ENCODE measurements at regions not wholly inside any gene's neighbourhood (a gene's known extent, or its start where the extent isn't known, plus 50 kb on each side); places are given as distances from the start of the nearest gene placed in this dataset.

GRCh38 chr14:89502966-89503365 lies 85.9 kb upstream of the FOXN3 start:
- peaks cover 32% of the 10 kb centered on the region for H3K4me1 Mint-ChIP-seq (ENCODE audit: low read depth)

GRCh38 chr14:89501381-89501780 lies 84.3 kb upstream of the FOXN3 start:
- peaks cover 17% of the 10 kb centered on the region for H3K4me1 Mint-ChIP-seq (ENCODE audit: low read depth)
- no peak overlapping the region for H3K27ac Mint-ChIP-seq
- no peak for DNase-seq
- ChIA-PET CTCF (no interaction called here), POLR2A (no interaction called here)
- no peaks in the 10 kb centered on the region for H3K9me3 Mint-ChIP-seq
- no peaks in the 10 kb centered on the region for H3K36me3 Mint-ChIP-seq
- no peaks in the 10 kb centered on the region for H3K27me3 Mint-ChIP-seq
- intact Hi-C loops (cut with micrococcal nuclease) = no loop called here
- H3K4me3 Mint-ChIP-seq = no peak overlapping the region

More at GRCh38 chr14:89502966-89503365, 85.9 kb upstream of the FOXN3 start:
- intact Hi-C loops (cut with micrococcal nuclease) = no loop called here
- Mint-ChIP-seq H3K9me3 (no peaks in the 10 kb centered on the region), H3K27me3 (no peaks in the 10 kb centered on the region), H3K4me3 (no peak overlapping the region), H3K36me3 (no peaks in the 10 kb centered on the region), H3K27ac (no peak overlapping the region)
- ChIA-PET POLR2A (interaction anchor here (0.9 kb wide), 1 partner anchor 113 kb away, joined by 3 read pairs; no protein-coding TSS in a partner anchor), CTCF (interaction anchor here (1.2 kb wide), 1 partner anchor 36 kb away, joined by 3 read pairs; no protein-coding TSS in a partner anchor)
- no peak for DNase-seq

GRCh38 chr14:89500303-89500702 lies 83.3 kb upstream of the FOXN3 start:
- no peak overlapping the region for H3K4me3 Mint-ChIP-seq
- CTCF ChIA-PET = no interaction called here
- POLR2A ChIA-PET = no interaction called here
- H3K27ac Mint-ChIP-seq = no peak overlapping the region
- H3K9me3 Mint-ChIP-seq = no peaks in the 10 kb centered on the region
- H3K36me3 Mint-ChIP-seq = no peaks in the 10 kb centered on the region
- intact Hi-C loops (cut with micrococcal nuclease) = no loop called here
- no peak for DNase-seq
- peaks cover 18% of the 10 kb centered on the region for H3K4me1 Mint-ChIP-seq (ENCODE audit: low read depth)
- no peaks in the 10 kb centered on the region for H3K27me3 Mint-ChIP-seq

- no peak overlapping the region for H3K27ac Mint-ChIP-seq
- DNase-seq = no peak
- H3K27me3 Mint-ChIP-seq = no peaks in the 10 kb centered on the region
- no peaks in the 10 kb centered on the region for H3K36me3 Mint-ChIP-seq
- H3K9me3 Mint-ChIP-seq = no peaks in the 10 kb centered on the region
- no peak overlapping the region for H3K4me3 Mint-ChIP-seq
- intact Hi-C loops (cut with micrococcal nuclease) = no loop called here
- ChIA-PET CTCF (no interaction called here), POLR2A (no interaction called here)
- peaks cover 7% of the 10 kb centered on the region for H3K4me1 Mint-ChIP-seq (ENCODE audit: low read depth)
These were observed 81.8 kb upstream of the FOXN3 start for GRCh38 chr14:89498878-89499277.

GRCh38 chr14:89495718-89496117 lies 78.7 kb upstream of the FOXN3 start:
- Mint-ChIP-seq H3K36me3 (no peaks in the 10 kb centered on the region), H3K27ac (no peak overlapping the region), H3K4me1 (ENCODE audit: low read depth) (peaks cover 1% of the 10 kb centered on the region), H3K4me3 (no peak overlapping the region), H3K27me3 (no peaks in the 10 kb centered on the region), H3K9me3 (no peaks in the 10 kb centered on the region)
- no peak for DNase-seq
- intact Hi-C loops (cut with micrococcal nuclease) = no loop called here
- ChIA-PET CTCF (no interaction called here), POLR2A (no interaction called here)

- peaks cover 3% of the 10 kb centered on the region for H3K4me1 Mint-ChIP-seq (ENCODE audit: low read depth)
- ChIA-PET POLR2A (no interaction called here), CTCF (no interaction called here)
- no peak overlapping the region for H3K27ac Mint-ChIP-seq
- H3K27me3 Mint-ChIP-seq = no peaks in the 10 kb centered on the region
- no peak overlapping the region for H3K4me3 Mint-ChIP-seq
- no peaks in the 10 kb centered on the region for H3K9me3 Mint-ChIP-seq
- H3K36me3 Mint-ChIP-seq = no peaks in the 10 kb centered on the region
- intact Hi-C loops (cut with micrococcal nuclease) = no loop called here
- DNase-seq = no peak
These were observed 77.0 kb upstream of the FOXN3 start for GRCh38 chr14:89493877-89494634.

GRCh38 chr14:89493406-89493805 lies 76.4 kb upstream of the FOXN3 start:
- Mint-ChIP-seq H3K27me3 (no peaks in the 10 kb centered on the region), H3K36me3 (no peaks in the 10 kb centered on the region), H3K4me1 (ENCODE audit: low read depth) (peaks cover 3% of the 10 kb centered on the region), H3K9me3 (no peaks in the 10 kb centered on the region), H3K27ac (no peak overlapping the region), H3K4me3 (no peak overlapping the region)
- no peak for DNase-seq
- ChIA-PET CTCF (no interaction called here), POLR2A (no interaction called here)
- intact Hi-C loops (cut with micrococcal nuclease) = no loop called here

GRCh38 chr14:89491711-89492381 lies 74.8 kb upstream of the FOXN3 start:
- POLR2A ChIA-PET = no interaction called here
- H3K9me3 Mint-ChIP-seq = no peaks in the 10 kb centered on the region
- no peaks in the 10 kb centered on the region for H3K36me3 Mint-ChIP-seq
- CTCF ChIA-PET = no interaction called here
- no peak overlapping the region for H3K4me3 Mint-ChIP-seq
- no peak for DNase-seq
- peaks cover 5% of the 10 kb centered on the region for H3K4me1 Mint-ChIP-seq (ENCODE audit: low read depth)
- no peaks in the 10 kb centered on the region for H3K27me3 Mint-ChIP-seq
- H3K27ac Mint-ChIP-seq = no peak overlapping the region
- intact Hi-C loops (cut with micrococcal nuclease) = no loop called here

- POLR2A ChIA-PET = no interaction called here
- CTCF ChIA-PET = interaction anchor here (0.6 kb wide), 1 partner anchor 311 kb away, joined by 3 read pairs; no protein-coding TSS in a partner anchor
- H3K4me1 Mint-ChIP-seq (ENCODE audit: low read depth) = peaks cover 7% of the 10 kb centered on the region
- H3K27ac Mint-ChIP-seq = no peak overlapping the region
- peaks cover 2% of the 10 kb centered on the region for H3K36me3 Mint-ChIP-seq
- no peak overlapping the region for H3K4me3 Mint-ChIP-seq
- no peak for DNase-seq
- H3K27me3 Mint-ChIP-seq = no peaks in the 10 kb centered on the region
- no peaks in the 10 kb centered on the region for H3K9me3 Mint-ChIP-seq
- intact Hi-C loops (cut with micrococcal nuclease) = no loop called here
These were observed 73.4 kb upstream of the FOXN3 start for GRCh38 chr14:89490466-89490865.

GRCh38 chr14:89489761-89490437 lies 72.9 kb upstream of the FOXN3 start:
- no peak for DNase-seq
- H3K9me3 Mint-ChIP-seq = no peaks in the 10 kb centered on the region
- ChIA-PET CTCF (interaction anchor here (0.6 kb wide), 1 partner anchor 311 kb away, joined by 3 read pairs; no protein-coding TSS in a partner anchor), POLR2A (no interaction called here)
- H3K27ac Mint-ChIP-seq = no peak overlapping the region
- H3K27me3 Mint-ChIP-seq = no peaks in the 10 kb centered on the region
- intact Hi-C loops (cut with micrococcal nuclease) = no loop called here
- no peak overlapping the region for H3K4me3 Mint-ChIP-seq
- peaks cover 2% of the 10 kb centered on the region for H3K36me3 Mint-ChIP-seq
- H3K4me1 Mint-ChIP-seq (ENCODE audit: low read depth) = peaks cover 11% of the 10 kb centered on the region

- H3K27me3 Mint-ChIP-seq = no peaks in the 10 kb centered on the region
- peaks cover 11% of the 10 kb centered on the region for H3K4me1 Mint-ChIP-seq (ENCODE audit: low read depth)
- ChIA-PET POLR2A (no interaction called here), CTCF (no interaction called here)
- intact Hi-C loops (cut with micrococcal nuclease) = no loop called here
- H3K4me3 Mint-ChIP-seq = no peak overlapping the region
- DNase-seq = no peak
- no peaks in the 10 kb centered on the region for H3K9me3 Mint-ChIP-seq
- H3K36me3 Mint-ChIP-seq = peaks cover 2% of the 10 kb centered on the region
- no peak overlapping the region for H3K27ac Mint-ChIP-seq
These were observed 69.9 kb upstream of the FOXN3 start for GRCh38 chr14:89486961-89487360.

- ChIA-PET POLR2A (no interaction called here), CTCF (no interaction called here)
- DNase-seq = no peak
- Mint-ChIP-seq H3K4me3 (no peak overlapping the region), H3K4me1 (ENCODE audit: low read depth) (peaks cover 11% of the 10 kb centered on the region), H3K27me3 (no peaks in the 10 kb centered on the region), H3K9me3 (no peaks in the 10 kb centered on the region), H3K36me3 (peaks cover 2% of the 10 kb centered on the region), H3K27ac (no peak overlapping the region)
- intact Hi-C loops (cut with micrococcal nuclease) = no loop called here
These were observed 69.5 kb upstream of the FOXN3 start for GRCh38 chr14:89486505-89486904.
